ENCODE measurements at regions not wholly inside any gene's neighbourhood (a gene's known extent, or its start where the extent isn't known, plus 50 kb on each side); places are given as distances from the start of the nearest gene placed in this dataset.

GRCh38 chr11:134541951-134542350 is 129.9 kb upstream of the B3GAT1 start:
- TF ChIP-seq POLR2A (IDR thresholded peaks at IDR 0.05) (no peak), CTCF (IDR thresholded peaks at IDR 0.05) (no peak)
